Activated naive CD8-positive, alpha-beta T cell (primary cell): ENCODE measurements at regions not wholly inside any gene's neighbourhood (a gene's known extent, or its start where the extent isn't known, plus 50 kb on each side); places are given as distances from the start of the nearest gene placed in this dataset.

Experiments
- H3K27ac Mint-ChIP-seq: one replicate; pipeline ENCODE4 v1.8.0; 2021; ENCODE audit warnings: mixed read lengths
- H3K27me3 Mint-ChIP-seq: one replicate; pipeline ENCODE4 v1.8.0; 2021; ENCODE audit warnings: mixed read lengths
- H3K36me3 Mint-ChIP-seq: one replicate; pipeline ENCODE4 v1.8.0; 2021; ENCODE audit warnings: mixed read lengths
- H3K4me1 Mint-ChIP-seq: one replicate; pipeline ENCODE4 v1.8.0; 2021; ENCODE audit warnings: low read depth, mixed read lengths
- H3K4me3 Mint-ChIP-seq: one replicate; pipeline ENCODE4 v1.8.0; 2021; ENCODE audit warnings: mild to moderate bottlenecking, mixed read lengths
- H3K9me3 Mint-ChIP-seq: one replicate; pipeline ENCODE4 v1.8.0; 2021; ENCODE audit warnings: low read depth, mixed read lengths

DNA sequence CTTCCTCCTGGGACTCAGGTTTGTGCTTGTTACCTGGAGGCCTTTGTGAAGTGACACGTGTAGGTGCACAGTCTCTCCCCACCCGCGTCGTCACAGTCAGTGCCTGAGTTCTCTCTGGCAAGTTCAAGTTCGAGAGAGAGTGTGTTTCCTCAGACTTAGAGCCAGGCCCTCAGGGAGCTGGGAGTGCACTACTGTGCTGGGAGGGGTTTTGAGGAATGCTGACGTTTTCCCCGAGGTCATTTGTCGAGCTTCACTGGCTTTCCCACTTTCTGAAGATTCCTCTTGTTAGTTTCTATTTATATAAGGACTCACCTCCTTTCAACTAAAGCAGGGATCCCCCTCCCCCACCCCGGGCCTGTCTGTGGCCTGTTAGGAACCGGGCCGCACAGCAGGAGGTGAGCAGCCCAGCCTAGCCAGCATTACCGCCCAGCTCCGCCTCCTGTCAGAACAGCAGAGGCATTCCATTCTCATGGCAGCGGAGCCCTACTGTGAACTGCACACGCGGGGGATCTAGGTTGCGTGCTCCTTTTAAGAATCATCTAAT is 209.2 kb downstream of the DIRAS2 start:
- no peaks in the 10 kb centered on the region for H3K4me1 Mint-ChIP-seq
- H3K4me3 Mint-ChIP-seq: no peak overlapping the region
- peaks cover 16% of the 10 kb centered on the region for H3K27me3 Mint-ChIP-seq
- no peaks in the 10 kb centered on the region for H3K9me3 Mint-ChIP-seq
- H3K36me3 Mint-ChIP-seq: no peaks in the 10 kb centered on the region
- H3K27ac Mint-ChIP-seq: no peak overlapping the region

DNA sequence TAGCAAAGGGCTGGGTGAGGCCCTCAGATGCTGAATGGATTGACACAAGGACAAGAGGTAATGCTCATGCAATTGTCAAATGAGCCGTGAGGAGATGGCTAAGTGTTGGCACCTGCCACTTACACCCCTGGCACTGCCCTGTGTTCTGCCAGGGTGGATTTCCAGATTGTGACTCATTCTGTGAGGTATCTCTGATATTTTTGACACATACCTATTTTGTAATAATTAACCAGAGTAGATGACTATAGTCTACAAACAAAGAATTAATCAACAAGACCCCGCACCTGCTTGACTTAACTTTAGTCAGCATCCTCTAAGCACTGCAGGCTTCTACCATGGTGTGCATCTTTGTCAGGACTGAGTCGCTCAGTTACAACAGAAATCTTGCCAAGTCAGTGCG is 200.8 kb downstream of the DIRAS2 start:
- no peaks in the 10 kb centered on the region for H3K4me1 Mint-ChIP-seq
- no peak overlapping the region for H3K4me3 Mint-ChIP-seq
- H3K36me3 Mint-ChIP-seq: no peaks in the 10 kb centered on the region

DNA sequence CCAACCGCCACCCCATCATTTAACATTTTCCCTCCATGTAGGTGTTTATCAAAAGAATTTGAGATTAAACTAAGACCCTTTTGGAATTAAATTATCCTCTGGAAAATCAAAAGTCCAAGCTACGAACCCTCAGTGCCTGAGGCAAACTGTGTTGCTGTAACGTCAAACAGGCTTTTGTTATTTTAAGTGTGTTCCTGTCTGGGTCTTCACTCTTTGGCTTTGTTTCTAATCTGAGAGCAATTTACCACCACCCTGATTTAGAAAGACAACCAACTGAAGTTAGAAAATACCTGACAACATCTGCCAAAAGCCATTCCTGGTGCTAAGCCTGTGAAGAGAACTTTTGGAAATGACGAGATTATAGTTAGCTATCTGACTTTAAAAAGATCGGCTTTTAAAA is 199.9 kb downstream of the DIRAS2 start:
- peaks cover 7% of the 10 kb centered on the region for H3K27me3 Mint-ChIP-seq
- no peak overlapping the region for H3K27ac Mint-ChIP-seq
- H3K36me3 Mint-ChIP-seq: no peaks in the 10 kb centered on the region
- H3K4me3 Mint-ChIP-seq: no peak overlapping the region
- no peaks in the 10 kb centered on the region for H3K4me1 Mint-ChIP-seq
- H3K9me3 Mint-ChIP-seq: peaks cover 5% of the 10 kb centered on the region

More for the DNA sequence above, 200.8 kb downstream of the DIRAS2 start:
- Mint-ChIP-seq H3K9me3 (peaks cover 5% of the 10 kb centered on the region), H3K27ac (no peak overlapping the region), H3K27me3 (peaks cover 13% of the 10 kb centered on the region)

DNA sequence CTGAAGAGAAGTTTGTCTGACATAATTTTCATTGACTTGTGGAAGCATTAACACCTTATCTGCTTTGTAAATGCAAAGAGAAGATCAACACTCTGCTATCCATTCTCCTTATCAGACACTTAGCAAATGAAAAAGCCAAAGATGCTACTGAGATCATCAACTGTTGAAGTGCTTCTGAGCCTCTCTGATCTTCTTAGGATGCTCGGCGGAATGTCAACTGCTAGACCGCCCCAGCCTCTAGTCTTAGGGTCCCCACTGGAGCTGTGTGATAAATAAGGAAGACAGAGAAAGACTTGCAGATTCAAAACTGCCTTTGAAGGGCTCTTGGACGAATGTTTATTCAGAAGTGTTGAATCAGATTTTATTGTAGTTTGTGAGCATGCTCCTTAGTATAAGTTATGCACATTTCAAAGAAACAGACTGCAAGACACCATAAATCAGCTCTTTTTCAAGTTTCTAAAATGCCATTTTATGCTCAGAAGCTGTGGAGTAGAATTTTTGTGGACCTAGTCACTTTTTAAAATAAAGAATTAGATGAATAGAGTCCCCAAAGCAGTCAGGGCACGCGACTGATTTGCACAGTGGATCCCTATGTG is 197.9 kb downstream of the DIRAS2 start:
- no peaks in the 10 kb centered on the region for H3K36me3 Mint-ChIP-seq
- peaks cover 3% of the 10 kb centered on the region for H3K9me3 Mint-ChIP-seq
- H3K27ac Mint-ChIP-seq: no peak overlapping the region
- H3K4me1 Mint-ChIP-seq: no peaks in the 10 kb centered on the region
- peaks cover 13% of the 10 kb centered on the region for H3K27me3 Mint-ChIP-seq
- no peak overlapping the region for H3K4me3 Mint-ChIP-seq

DNA sequence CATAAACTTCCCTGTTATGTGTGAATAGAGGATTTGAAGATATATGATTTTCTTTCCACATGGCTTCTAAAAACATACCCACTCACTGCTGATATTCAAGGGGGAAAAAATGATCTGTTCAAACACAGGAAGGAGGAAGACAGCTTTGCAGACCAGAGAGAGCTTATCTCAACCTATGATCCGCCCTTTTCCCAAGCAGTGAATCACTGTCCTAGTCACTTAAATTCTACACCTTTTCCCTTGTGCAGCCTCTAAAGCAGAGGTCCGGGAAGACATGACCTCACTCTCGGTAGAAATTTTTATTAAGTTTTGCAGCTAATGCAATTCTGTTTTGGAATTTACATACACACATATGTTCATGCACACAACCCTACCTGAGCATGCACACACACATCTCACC is 197.2 kb downstream of the DIRAS2 start:
- H3K27me3 Mint-ChIP-seq: peaks cover 13% of the 10 kb centered on the region
- no peak overlapping the region for H3K27ac Mint-ChIP-seq
- H3K9me3 Mint-ChIP-seq: no peaks in the 10 kb centered on the region
- H3K4me1 Mint-ChIP-seq: no peaks in the 10 kb centered on the region
- H3K4me3 Mint-ChIP-seq: no peak overlapping the region
- H3K36me3 Mint-ChIP-seq: no peaks in the 10 kb centered on the region

DNA sequence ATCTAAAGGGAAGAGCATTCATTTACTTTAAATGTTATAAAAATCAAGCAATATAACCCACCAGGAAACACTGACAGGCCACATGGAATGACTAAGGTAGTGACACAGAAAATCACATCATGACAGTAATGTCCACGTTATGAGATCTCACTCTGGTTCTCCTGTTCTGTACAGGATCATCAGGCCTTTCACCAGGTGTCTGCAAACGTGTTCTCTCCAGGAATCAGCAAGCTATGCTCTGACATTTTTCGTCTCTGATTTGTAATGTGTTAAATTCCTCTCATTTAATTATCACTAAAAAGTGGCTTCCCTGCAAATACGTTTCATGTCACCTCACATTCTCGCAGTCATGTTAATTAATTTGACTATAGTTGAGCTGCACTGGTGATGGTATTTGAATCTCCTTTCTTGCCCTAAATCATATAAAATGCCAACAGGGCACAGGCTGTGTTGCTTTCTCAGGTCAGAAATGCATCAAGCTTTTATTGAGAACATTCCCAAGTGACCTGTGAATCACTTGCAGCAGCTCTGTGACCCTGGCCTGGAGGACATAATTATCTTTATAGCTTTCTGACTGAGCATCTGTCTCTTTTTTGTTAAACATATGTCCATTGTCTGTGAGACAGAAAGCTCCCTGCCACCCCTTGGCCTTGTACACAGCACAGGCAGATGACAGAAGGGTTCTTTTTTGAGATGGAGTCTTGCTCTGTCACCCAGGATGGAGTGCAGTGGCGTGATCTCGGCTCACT is 196.2 kb downstream of the DIRAS2 start:
- no peaks in the 10 kb centered on the region for H3K36me3 Mint-ChIP-seq
- H3K4me1 Mint-ChIP-seq: no peaks in the 10 kb centered on the region
- H3K27me3 Mint-ChIP-seq: peaks cover 13% of the 10 kb centered on the region
- H3K4me3 Mint-ChIP-seq: no peak overlapping the region
- H3K9me3 Mint-ChIP-seq: no peaks in the 10 kb centered on the region
- H3K27ac Mint-ChIP-seq: no peak overlapping the region

DNA sequence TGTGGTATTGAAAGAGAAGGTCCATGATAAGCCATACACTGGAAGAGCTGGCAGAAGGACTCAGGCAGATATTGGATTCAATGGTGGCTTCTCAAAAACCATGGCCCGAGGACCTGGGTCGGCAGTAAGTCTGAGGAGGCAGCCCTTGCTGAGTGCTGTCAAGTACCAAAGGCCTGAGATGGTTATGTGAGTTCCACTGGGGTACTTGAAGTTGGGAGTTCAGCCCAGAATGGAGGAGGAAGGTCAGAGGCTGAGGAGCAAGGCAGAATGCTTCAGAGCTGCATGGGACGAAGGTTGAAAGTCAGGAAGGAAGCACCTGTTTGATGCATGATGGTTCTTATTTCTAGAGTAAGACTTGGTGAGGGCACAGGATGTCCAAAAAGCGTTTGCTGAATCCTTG is 194.9 kb downstream of the DIRAS2 start:
- peaks cover 11% of the 10 kb centered on the region for H3K27me3 Mint-ChIP-seq

DNA sequence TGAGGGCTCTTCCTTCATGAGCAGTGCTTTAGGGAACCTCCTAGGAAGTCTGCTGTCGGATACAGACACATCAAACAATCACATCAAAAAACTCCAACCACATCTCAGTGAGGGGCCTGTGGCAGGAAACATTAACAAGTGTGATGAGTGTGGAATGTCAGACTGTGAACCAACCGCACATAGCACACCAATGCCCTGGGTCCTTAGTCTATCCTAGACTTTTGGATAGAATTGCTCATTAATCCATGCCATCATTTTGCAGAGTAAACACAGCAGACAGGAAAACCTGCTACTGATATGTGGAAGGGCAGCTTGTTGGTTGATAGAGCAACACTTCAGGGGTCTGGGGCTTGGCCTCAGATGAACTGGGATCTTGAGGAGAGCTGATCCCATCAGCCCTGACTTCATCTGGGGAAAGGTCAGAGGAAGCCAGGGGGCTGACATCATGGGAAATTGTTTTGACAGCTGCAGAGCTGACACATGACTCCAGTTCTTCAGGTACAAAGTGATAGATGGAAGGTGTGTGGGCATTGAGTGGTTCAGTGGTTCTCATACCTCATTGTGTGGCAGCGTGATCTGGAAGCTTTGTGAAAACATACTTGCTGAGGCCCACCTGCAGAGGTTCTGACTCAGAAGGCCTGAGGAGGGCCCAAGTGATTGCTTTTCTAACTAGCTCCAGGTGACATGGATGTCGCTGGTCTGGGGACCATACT is 193.3 kb downstream of the DIRAS2 start:
- no peaks in the 10 kb centered on the region for H3K9me3 Mint-ChIP-seq
- H3K27me3 Mint-ChIP-seq: peaks cover 14% of the 10 kb centered on the region
- H3K4me1 Mint-ChIP-seq: no peaks in the 10 kb centered on the region
- H3K27ac Mint-ChIP-seq: no peak overlapping the region
- H3K4me3 Mint-ChIP-seq: no peak overlapping the region
- no peaks in the 10 kb centered on the region for H3K36me3 Mint-ChIP-seq

More for the DNA sequence above, 194.9 kb downstream of the DIRAS2 start:
- no peak overlapping the region for H3K4me3 Mint-ChIP-seq
- no peaks in the 10 kb centered on the region for H3K4me1 Mint-ChIP-seq
- H3K36me3 Mint-ChIP-seq: no peaks in the 10 kb centered on the region
- no peaks in the 10 kb centered on the region for H3K9me3 Mint-ChIP-seq
- no peak overlapping the region for H3K27ac Mint-ChIP-seq

DNA sequence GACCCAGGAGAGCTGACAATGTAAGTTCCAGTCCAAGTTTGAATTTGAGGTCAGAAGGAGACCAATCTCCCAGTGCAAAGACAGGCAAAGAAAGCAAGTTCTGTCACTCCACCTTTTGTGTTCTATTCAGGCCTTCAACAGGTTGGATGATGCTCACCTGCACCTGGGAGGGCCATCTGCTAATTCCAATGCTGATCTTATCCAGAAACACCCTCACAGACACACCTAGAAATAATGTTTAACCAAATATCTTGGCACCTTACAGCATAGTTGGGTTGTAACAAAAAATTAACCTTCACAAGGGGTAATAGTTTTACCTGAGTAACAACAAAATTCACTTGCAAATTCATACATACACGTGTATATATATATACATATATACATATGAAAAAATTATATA is 190.8 kb downstream of the DIRAS2 start:
- H3K9me3 Mint-ChIP-seq: no peaks in the 10 kb centered on the region

DNA sequence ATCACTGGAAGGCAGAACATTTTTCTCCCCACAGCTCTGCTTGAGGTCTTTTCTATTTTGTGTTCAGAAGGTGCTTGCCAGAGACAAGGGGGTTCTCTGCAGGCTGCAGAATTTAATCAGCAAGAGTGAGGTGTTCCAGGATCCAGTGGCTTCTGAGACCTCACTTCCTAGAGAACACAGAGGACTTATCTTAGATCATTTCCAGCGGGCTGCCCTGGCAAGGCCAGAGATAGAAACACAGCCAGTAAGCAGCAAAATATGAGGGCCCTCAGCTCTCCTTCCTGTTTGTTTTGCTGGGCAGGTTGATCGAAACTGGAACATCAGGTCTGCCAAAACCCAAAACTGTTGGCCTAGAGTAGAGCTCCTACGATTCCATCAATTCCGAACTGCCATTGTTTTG is 187.3 kb downstream of the DIRAS2 start:
- H3K9me3 Mint-ChIP-seq: no peaks in the 10 kb centered on the region
- H3K4me3 Mint-ChIP-seq: no peak overlapping the region
- H3K36me3 Mint-ChIP-seq: no peaks in the 10 kb centered on the region
- no peak overlapping the region for H3K27ac Mint-ChIP-seq
- H3K4me1 Mint-ChIP-seq: no peaks in the 10 kb centered on the region
- H3K27me3 Mint-ChIP-seq: peaks cover 6% of the 10 kb centered on the region

More for the DNA sequence above, 190.8 kb downstream of the DIRAS2 start:
- H3K27ac Mint-ChIP-seq: no peak overlapping the region
- no peaks in the 10 kb centered on the region for H3K4me1 Mint-ChIP-seq
- no peak overlapping the region for H3K4me3 Mint-ChIP-seq
- peaks cover 10% of the 10 kb centered on the region for H3K27me3 Mint-ChIP-seq
- no peaks in the 10 kb centered on the region for H3K36me3 Mint-ChIP-seq

DNA sequence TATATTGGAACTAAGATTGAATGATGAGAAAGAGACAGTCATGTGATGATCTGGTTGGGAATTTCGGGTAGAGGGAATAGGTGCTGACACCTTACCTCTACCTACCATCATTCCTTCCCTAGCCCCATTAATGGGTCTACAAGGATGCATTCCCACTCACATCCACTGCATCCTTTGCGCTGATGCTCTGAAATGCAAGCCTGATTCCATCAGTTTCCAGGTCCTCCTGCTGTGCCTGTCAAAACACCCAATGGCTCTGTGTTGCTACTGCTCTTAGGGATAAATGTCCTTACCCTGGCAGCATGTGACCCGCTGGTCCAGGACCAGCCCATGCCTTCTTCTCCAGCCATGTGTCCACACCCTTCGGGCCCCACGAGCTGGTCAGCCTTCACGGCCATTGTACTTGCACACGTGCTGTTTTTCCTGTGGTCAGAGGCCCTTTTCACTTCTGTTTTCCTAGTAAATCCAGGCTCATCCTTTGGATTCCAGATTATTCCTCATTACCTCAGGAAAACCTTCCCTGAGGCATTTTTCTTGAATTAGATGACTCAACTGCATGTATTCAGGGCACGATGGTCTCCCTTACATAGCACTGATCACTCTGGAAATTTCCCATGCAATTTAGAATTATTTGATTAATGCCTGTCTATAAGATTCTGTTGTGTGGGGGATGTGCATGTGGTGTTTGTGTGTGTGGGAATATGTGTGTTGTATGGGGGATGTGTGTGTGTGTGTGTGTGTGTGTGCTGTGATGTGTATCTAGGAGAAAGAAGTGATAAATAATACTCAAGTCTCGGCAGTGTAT is 185.0 kb downstream of the DIRAS2 start:
- H3K4me3 Mint-ChIP-seq: no peak overlapping the region
- H3K27ac Mint-ChIP-seq: no peak overlapping the region
- no peaks in the 10 kb centered on the region for H3K36me3 Mint-ChIP-seq
- H3K4me1 Mint-ChIP-seq: no peaks in the 10 kb centered on the region
- no peaks in the 10 kb centered on the region for H3K9me3 Mint-ChIP-seq
- peaks cover 9% of the 10 kb centered on the region for H3K27me3 Mint-ChIP-seq

DNA sequence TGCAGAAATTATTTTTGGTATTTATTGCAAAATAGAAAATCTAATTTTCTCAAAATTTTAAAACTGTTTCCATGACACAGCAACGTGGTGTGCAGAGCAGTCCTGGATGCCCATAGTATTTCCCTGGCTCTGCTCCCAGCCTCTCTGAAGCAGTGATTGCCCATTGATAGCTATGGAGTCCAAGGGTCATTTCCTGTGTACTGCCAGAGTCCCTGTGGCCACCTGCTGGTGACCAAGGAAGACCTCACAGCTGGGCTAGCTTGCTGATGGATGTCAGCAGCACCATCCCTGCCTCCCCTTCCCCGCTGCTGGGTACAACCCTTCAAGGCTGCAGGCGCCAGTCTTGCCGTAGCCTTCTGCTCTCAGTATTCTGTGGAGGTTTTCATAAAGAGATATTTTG is 184.1 kb downstream of the DIRAS2 start:
- Mint-ChIP-seq H3K4me3 (no peak overlapping the region), H3K27me3 (peaks cover 9% of the 10 kb centered on the region), H3K9me3 (no peaks in the 10 kb centered on the region), H3K36me3 (no peaks in the 10 kb centered on the region), H3K27ac (no peak overlapping the region), H3K4me1 (no peaks in the 10 kb centered on the region)

DNA sequence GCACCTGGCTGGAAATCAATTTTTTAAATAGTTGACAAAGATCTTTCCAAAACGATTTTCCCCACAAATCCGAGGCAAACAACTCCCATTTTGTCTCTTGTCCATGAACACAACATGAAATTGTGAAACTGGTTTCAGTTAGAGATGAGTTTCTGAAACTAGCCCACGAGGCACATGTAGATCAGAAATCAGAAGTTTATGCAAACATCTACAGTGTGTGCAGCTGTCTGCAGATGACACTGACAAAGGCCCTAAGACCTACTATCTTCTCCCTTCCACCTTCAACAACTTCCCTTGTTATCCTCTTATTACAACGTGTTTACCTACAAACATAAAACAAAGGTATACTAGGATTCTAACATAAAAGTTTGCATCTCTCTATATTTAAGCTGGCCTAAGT is 183.3 kb downstream of the DIRAS2 start:
- no peaks in the 10 kb centered on the region for H3K4me1 Mint-ChIP-seq
- no peak overlapping the region for H3K4me3 Mint-ChIP-seq
- H3K9me3 Mint-ChIP-seq: no peaks in the 10 kb centered on the region
- no peaks in the 10 kb centered on the region for H3K36me3 Mint-ChIP-seq
- peaks cover 7% of the 10 kb centered on the region for H3K27me3 Mint-ChIP-seq
- no peak overlapping the region for H3K27ac Mint-ChIP-seq

DNA sequence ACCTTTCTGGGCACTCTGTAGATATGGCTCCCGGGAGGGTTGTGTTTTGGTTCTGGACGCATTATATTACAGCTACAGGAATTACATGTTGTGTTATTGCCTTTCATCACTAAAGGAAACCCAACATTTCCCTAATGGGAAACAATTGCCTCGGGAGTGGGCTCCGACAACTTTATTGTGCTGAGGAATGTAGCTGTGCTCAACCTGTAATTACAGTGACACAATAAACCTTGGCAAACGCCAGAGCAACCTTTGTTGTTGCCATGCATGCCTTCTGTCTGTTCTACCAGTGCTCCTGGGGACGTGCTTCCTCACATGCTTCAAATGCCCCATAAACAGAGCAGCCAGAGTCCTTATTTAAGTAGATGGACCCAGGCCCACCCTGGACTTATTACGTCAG is 182.4 kb downstream of the DIRAS2 start:
- Mint-ChIP-seq H3K27ac (no peak overlapping the region), H3K4me3 (no peak overlapping the region), H3K9me3 (no peaks in the 10 kb centered on the region), H3K27me3 (peaks cover 6% of the 10 kb centered on the region), H3K36me3 (no peaks in the 10 kb centered on the region), H3K4me1 (no peaks in the 10 kb centered on the region)
